Ovary (tissue), 3 donors: ENCODE measurements at regions not wholly inside any gene's neighbourhood (a gene's known extent, or its start where the extent isn't known, plus 50 kb on each side); places are given as distances from the start of the nearest gene placed in this dataset.

ENCODE experiments used
- CTCF ChIP-seq, 3 donors: fragments of 450-650 bp in 2 of 3; fragments of 200-600 bp in 1 of 3; IDR thresholded peaks; one replicate each; pipeline versions ENCODE4 v1.5.1 to v1.8.0; 2016 to 2022; ENCODE audit warnings: antibody characterized with exemption in 3 of 3, mild to moderate bottlenecking in 1 of 3
- EP300 ChIP-seq: sonication (generic); formaldehyde crosslinking; IDR thresholded peaks from one replicate; pipeline ENCODE4 v1.6.1; 2017; ENCODE audit warnings: antibody characterized with exemption
- POLR2A ChIP-seq: fragments of 450-650 bp; IDR thresholded peaks from one replicate; pipeline ENCODE4 v1.6.1; 2017; ENCODE audit warnings: antibody characterized with exemption, mild to moderate bottlenecking, moderate library complexity
- donor health status: DM: no; HTN: no; CAD: no.

GRCh38 chr3:166071831-166072230, 234.6 kb upstream of the BCHE start:
- TF ChIP-seq CTCF (IDR thresholded peaks at IDR 0.05), result no peak
- TF ChIP-seq POLR2A, result no peak
- no peak for TF ChIP-seq EP300
